Panc1 (cell line): ENCODE measurements at regions not wholly inside any gene's neighbourhood (a gene's known extent, or its start where the extent isn't known, plus 50 kb on each side); places are given as distances from the start of the nearest gene placed in this dataset.

Source experiments
- CTCF ChIP-seq: fragments of 450-650 bp; IDR thresholded peaks from 2 replicates; pipeline ENCODE4 v1.5.1; 2017; ENCODE audit warnings: mild to moderate bottlenecking
- POLR2AphosphoS5 ChIP-seq: IDR thresholded peaks from 2 replicates; pipeline ENCODE4 v1.6.1; 2012; ENCODE audit warnings: mild to moderate bottlenecking, low read depth, low read length, moderate library complexity
- REST ChIP-seq, 2 experiments: IDR thresholded peaks; 2 replicates each; pipeline ENCODE4 v1.6.1; 2011 to 2012; ENCODE audit warnings: low read depth in 2 of 2, control low read depth in 1 of 2, low read length in 1 of 2, mild to moderate bottlenecking in 1 of 2, moderate library complexity in 1 of 2; ENCODE audit not compliant: insufficient read depth in 1 of 2
- SIN3A ChIP-seq: IDR thresholded peaks from 2 replicates; pipeline ENCODE4 v1.6.1; 2012; ENCODE audit warnings: low read depth, mild to moderate bottlenecking, low read length, moderate library complexity, borderline replicate concordance; ENCODE audit not compliant: insufficient read depth
- TCF7L2 ChIP-seq: IDR thresholded peaks from 2 replicates; pipeline ENCODE4 v1.6.1; 2011; ENCODE audit warnings: mild to moderate bottlenecking, low read depth, low read length, inconsistent platforms

GRCh38 chr3:194251891-194252560 is 99.1 kb downstream of the CPN2 start:
- TF ChIP-seq CTCF (no peak), REST (IDR thresholded peaks at IDR 0.05; ENCODE audit: insufficient read depth in 1 of 2, low read depth in 2 of 2, low read length in 1 of 2) (no peak), POLR2AphosphoS5 (no peak), TCF7L2 (no peak), SIN3A (no peak)
